ENCODE measurements at regions not wholly inside any gene's neighbourhood (a gene's known extent, or its start where the extent isn't known, plus 50 kb on each side); places are given as distances from the start of the nearest gene placed in this dataset.

DNA sequence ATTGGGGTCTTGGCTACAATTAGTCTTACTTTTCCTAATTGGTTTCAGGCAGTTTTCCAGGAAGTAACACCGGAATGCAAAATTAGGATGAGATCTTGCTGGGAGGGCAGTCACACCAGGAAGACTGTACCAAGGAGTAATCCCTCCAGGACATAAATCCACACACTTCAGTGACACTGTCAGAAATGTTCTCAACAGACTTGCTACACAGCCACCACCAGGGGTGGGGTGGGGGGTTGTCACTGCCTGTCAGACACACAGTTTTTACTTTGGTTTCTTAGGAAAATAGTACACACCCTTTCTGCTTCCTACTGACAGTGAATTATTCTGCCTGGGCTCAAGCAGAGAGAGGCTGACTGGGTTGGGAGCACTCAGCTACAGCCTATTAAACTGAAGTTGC lies 102.9 kb upstream of the CCDC196 start:
- no peak for TF ChIP-seq SREBF2 (IDR thresholded peaks at IDR 0.05; ENCODE audit: low read length)
- no peak for TF ChIP-seq CEBPB (IDR thresholded peaks at IDR 0.05; ENCODE audit: borderline replicate concordance in 1 of 2, low read depth in 2 of 2, low read length in 2 of 2)
- TF ChIP-seq SMC3 (IDR thresholded peaks at IDR 0.05; ENCODE audit: borderline replicate concordance, low read length), result no peak
- TF ChIP-seq RBBP5 (conservative IDR thresholded peaks at IDR 0.05), result no peak
- TF ChIP-seq NBN (IDR thresholded peaks at IDR 0.05), result no peak
- TF ChIP-seq, protein P1, sequence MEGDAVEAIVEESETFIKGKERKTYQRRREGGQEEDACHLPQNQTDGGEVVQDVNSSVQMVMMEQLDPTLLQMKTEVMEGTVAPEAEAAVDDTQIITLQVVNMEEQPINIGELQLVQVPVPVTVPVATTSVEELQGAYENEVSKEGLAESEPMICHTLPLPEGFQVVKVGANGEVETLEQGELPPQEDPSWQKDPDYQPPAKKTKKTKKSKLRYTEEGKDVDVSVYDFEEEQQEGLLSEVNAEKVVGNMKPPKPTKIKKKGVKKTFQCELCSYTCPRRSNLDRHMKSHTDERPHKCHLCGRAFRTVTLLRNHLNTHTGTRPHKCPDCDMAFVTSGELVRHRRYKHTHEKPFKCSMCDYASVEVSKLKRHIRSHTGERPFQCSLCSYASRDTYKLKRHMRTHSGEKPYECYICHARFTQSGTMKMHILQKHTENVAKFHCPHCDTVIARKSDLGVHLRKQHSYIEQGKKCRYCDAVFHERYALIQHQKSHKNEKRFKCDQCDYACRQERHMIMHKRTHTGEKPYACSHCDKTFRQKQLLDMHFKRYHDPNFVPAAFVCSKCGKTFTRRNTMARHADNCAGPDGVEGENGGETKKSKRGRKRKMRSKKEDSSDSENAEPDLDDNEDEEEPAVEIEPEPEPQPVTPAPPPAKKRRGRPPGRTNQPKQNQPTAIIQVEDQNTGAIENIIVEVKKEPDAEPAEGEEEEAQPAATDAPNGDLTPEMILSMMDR (IDR thresholded peaks at IDR 0.05 in 2 of 3, conservative IDR thresholded peaks at IDR 0.05 in 1 of 3; ENCODE audit: control insufficient read depth in 2 of 3, extremely low read depth in 1 of 3, insufficient read depth in 1 of 3, low read depth in 3 of 3, low read length in 3 of 3), result no peak
- no peak for TF ChIP-seq SIN3A (IDR thresholded peaks at IDR 0.05; ENCODE audit: low read depth, low read length)
- no peak for TF ChIP-seq SKIL (IDR thresholded peaks at IDR 0.05; ENCODE audit: low read depth, poor library complexity, severe bottlenecking)

Measured in GM12878 (cell line).